HPDE6-E6E7 (cell line): ENCODE measurements at regions not wholly inside any gene's neighbourhood (a gene's known extent, or its start where the extent isn't known, plus 50 kb on each side); places are given as distances from the start of the nearest gene placed in this dataset.

Source experiments
- DNase-seq: peaks from one replicate; pipeline ENCODE4 v3.0.0; 2011; ENCODE audit warnings: missing footprints; ENCODE audit errors: extremely low spot score

DNA sequence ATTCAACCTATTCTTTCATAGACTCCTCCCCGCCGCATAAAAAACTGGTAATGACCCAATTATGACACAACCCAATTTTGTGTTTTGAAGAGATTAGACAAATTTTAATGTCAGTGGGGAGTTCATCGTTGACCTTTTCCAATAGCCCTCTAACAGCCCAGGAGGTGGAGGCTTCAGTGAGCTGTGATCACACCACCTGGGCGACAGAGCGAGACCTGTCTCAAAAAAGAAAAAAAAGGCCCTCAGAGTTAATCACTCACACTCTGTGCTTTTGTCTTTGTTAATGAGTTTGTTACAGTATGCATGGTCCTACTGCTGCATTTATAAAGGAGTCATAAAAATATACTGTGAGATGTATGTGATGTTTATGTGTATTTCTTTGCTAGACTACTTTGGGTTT is 510.6 kb downstream of the CPS1 start:
- no peak for DNase-seq

DNA sequence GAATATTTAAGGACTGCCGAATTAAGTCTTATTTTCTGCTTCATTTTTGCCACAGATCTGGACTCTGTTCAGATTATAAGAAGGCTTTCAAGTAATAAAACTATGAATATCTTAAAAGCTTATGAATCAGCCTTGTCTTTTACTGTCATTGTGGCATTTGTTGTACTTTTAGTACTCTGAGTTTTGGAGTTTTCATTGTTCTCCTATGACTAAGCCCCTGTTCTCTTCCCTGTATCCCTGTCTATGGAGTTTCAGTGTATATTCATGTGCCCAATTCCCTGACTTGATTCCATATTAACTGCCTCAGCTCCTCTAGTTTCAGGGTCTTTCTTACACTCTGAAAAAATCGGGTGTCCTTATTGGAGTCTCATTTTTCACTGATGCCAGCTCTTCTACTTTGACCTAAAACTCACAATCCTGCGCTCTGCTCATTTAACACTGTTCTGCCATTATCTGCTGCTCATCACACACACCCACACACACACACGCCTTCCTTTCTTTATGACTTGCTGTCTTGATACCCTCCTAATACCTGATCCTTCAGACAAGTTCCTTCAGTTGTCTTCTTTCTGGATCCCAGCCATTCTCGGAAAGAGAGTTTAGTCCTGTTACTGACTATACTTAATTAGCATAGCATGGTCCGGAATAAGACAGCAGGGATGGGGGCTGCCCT is 511.8 kb downstream of the CPS1 start:
- DNase-seq: no peak

GRCh38 chr2:211070547-211070946 is 514.1 kb downstream of the CPS1 start:
- no peak for DNase-seq

DNA sequence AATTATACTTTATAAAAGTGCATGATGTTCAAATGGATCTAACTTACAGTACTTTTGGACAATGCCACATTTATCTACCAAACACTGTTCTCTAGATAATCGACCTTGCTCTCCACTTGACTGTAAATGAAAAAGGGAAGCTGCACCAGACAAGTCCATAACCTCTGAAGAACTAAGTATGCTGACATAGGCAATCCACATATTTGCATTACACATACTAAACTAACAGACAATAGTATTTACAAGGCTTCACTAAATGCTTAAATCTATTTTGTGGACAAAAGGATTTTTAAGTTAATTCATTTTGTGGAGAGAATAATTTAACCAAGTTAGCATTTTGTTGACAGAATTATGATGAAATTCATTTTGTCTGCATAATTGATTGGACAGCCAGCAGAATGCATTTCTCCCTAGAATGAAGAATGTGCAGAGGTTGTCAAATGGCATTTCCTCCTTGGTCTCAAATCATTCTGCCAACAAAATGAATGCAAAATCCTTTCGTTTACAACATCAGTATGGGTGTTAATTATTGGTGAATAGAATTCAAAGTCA is 520.9 kb downstream of the CPS1 start:
- DNase-seq: no peak

- DNase-seq: no peak
Observed at GRCh38 chr2:211084352-211084751, 528.0 kb downstream of the CPS1 start.

DNA sequence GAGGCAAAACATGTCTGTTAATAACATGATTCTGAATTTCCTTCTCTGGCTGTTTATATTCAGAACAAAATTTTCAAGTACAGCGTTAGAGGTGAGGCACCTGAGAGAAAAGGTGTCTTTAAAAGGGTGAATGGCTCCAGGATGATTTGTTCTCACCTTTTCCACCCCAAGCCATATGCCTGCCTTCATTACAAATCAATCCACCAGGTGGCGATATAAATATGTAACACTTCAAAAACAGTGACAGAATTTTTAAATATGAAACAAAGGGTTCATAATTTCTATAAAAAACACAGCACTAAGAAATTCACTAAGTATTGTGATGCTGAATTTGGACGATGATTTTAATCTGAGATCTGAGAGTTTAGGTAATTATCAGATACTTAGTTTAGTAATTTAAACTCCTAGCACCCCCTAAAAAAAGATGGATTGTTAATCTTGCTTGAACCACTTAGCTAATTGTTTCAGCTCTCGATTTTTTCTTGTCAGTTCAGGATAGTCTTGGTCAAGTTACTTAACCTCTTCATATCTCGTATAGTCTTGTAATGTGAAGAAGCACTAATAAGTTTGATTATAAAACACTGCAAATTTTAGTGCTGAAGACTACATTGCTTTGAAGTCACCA is 528.8 kb downstream of the CPS1 start:
- peak; percentile 21 for DNase-seq

DNA sequence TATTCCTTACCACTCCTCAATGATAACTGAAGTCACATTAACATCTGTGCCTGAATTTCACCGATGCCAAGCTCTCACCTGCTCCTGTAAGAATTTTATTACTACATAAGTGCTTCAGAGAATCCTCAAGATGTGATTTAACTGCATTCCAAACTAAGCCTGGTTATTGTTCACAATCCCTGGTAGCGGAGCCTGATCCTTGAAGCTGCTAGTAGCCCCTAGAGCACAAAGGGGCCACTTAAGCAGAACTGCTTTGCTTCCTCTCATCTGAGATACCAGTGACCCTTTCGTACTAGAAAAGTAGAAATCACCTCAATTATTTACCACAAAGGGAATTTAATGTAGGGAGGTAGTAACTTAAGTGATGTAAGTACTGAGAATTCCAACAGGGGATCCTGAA is 529.6 kb downstream of the CPS1 start:
- DNase-seq: no peak

DNA sequence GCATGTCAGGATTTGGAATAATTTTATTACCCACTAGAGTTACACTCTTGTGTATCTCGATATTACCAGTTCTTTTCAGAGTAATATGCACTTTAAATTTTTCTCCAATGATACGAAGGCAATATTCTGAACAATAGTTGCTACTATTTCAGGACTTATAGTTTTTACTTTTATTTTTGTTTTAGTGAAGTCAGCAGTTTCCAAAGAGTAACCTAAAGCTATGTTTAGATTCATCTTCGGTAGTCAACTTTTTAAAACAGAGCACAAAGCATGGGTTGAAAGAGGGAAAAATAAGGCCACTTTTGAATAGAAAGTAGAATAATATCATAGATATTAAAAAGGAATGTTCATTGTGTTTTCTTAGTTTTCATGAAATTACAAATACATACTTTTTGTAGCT is 532.7 kb downstream of the CPS1 start:
- no peak for DNase-seq

DNA sequence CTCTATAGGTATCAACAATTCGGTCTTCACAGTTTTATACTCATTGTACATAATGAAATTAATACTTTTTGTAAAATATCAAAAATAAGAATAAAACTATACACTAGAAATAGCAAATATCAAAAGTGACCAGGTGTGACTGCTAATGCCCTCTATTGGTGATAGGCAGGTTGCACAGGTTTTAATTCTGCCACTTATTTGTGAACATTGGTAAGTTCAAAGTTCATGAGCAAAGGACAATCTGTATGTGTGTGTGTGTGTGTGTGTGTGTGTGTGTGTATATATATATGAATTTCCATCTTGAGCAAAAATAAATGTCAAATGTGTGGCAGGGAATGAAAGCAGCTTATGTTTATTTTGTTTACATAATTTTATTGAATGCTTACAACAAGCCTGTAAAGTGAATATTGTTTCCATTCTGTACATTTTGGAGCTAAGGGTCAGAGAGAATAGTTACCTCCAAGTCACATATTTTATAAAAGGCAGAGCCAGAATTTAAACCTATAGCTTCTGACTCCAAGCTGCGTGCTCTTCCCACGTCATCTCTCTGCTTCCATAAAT is 537.4 kb downstream of the CPS1 start:
- no peak for DNase-seq

DNA sequence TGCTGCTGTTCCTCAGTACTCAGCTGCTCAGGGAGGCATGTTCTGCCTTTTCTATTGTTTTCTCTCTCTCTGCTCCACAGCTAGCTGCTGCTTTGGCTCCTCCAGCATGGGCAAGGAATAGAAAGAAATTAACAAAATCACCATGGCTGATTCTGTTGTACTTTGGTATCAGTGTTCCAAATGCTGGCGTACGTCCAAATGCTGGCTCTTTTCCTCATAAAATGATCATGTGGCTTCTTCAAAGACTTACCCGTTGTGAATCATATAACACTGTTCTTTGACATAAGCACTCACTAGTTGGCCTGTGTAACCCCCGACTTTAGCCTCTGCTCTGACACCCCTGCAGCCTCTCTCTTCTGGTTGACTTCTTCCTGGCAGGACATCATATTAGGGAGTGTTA is 547.6 kb downstream of the CPS1 start:
- no peak for DNase-seq

DNA sequence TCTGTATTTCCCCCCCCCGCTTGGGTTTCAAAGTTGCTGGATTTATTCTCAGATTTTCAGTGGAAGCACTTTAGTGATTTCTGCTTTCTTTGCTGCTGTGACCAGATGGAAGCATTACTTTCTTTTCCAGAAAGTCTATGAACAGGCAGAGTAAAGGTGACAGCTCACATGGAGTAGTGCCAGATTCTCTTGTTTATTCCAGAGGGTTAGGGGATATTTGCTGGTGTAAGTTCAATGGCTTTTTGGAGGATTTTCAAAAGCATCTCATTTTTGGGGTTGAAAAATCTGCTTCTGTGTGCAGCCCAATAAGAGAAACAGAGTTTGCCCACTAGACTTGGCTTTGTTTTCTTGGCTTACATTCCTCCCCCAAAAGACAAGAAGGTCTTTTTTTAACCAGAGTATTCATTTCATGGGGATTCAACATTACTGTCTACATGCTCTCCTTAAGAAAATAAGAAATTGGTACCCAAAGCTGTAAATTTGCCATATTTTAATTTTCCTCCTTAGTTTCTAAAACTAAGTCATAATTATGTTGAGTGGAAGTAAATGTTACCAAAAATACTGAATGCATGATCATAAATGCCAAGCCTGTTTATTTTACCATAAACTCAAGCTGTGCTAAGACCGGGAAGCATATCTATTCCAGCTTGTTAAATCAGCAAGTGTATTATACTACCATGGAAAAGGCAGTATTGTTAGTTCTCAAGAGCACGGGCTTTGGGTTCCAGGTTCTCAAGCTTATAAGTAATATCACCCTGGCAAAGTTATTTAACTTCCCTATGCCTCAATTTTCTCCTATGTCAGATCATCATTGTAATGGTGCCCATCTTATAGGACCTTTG is 557.2 kb downstream of the CPS1 start:
- no peak for DNase-seq

GRCh38 chr2:211114826-211115455 is 558.5 kb downstream of the CPS1 start:
- DNase-seq: no peak

- DNase-seq: no peak
Observed at GRCh38 chr2:211117026-211117425, 560.6 kb downstream of the CPS1 start.

GRCh38 chr2:211126256-211126655 is 569.9 kb downstream of the CPS1 start:
- no peak for DNase-seq

- DNase-seq: no peak
Observed at GRCh38 chr2:211127501-211127900, 571.1 kb downstream of the CPS1 start.

- no peak for DNase-seq
Observed at GRCh38 chr2:211128287-211128686, 571.9 kb downstream of the CPS1 start.

GRCh38 chr2:211129798-211130197 is 573.4 kb downstream of the CPS1 start:
- DNase-seq: no peak

- DNase-seq: no peak
Observed at GRCh38 chr2:211132046-211132445, 575.6 kb downstream of the CPS1 start.

DNA sequence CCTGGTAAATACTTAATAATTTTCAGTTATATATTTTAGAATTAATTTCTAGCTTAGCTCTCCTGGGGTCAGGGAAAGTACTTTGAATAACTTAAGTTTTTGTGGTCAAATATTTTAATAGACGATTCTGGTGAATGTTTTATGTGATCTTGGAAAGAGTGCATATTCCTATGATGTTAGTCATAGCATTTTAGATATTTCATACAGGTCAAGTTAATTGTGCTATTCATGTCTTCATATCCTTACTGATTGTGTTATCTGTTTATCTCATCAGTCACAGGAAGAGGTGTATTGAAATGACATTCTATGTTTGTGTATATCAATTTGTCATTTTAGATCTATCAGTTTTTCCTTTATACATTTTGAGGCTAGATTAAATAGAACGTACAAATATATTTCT is 576.2 kb downstream of the CPS1 start:
- no peak for DNase-seq

- DNase-seq: no peak
Observed at GRCh38 chr2:211133766-211134165, 577.4 kb downstream of the CPS1 start.

GRCh38 chr2:211138551-211138950 is 582.2 kb downstream of the CPS1 start:
- no peak for DNase-seq

DNA sequence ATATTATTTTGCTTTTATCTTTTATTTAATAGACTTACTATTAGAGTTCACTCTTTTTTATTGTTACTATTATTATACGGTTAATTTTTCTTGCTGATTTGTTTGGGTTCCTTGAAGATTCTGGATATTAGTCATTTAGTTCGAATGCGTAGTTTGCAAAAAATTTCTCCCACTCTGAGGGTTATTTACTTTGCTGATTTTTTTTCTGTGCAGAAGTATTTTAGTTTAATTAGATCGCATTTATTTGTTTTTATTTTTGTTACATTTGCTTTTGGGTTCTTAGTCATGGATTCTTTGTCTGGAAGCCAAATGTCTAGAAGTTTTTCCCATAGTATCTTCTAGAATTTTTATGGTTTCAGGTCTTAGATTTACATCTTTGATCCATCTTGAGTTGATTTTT is 585.2 kb downstream of the CPS1 start:
- no peak for DNase-seq
